ENCODE measurements at regions not wholly inside any gene's neighbourhood (a gene's known extent, or its start where the extent isn't known, plus 50 kb on each side); places are given as distances from the start of the nearest gene placed in this dataset.

DNA sequence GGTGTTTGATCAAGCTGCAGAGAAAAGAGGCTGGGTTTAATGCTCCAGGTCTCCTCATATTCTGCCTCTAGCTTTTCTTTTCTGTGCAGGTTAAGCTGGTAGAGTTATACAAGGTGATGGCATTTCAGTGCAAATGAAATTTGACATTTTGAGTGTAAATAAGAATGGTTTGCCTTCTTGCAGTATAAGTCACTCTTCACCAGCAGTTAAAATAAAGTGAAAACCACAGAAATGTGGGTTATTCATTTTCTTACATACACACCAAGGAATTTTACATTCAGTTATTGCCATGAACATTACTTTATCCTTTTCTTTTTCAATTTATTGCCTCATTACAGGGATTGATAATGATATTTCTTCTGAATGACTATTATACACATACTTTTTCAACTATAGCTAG is 337.5 kb upstream of the PCSK5 start:
- TF ChIP-seq, protein P1, sequence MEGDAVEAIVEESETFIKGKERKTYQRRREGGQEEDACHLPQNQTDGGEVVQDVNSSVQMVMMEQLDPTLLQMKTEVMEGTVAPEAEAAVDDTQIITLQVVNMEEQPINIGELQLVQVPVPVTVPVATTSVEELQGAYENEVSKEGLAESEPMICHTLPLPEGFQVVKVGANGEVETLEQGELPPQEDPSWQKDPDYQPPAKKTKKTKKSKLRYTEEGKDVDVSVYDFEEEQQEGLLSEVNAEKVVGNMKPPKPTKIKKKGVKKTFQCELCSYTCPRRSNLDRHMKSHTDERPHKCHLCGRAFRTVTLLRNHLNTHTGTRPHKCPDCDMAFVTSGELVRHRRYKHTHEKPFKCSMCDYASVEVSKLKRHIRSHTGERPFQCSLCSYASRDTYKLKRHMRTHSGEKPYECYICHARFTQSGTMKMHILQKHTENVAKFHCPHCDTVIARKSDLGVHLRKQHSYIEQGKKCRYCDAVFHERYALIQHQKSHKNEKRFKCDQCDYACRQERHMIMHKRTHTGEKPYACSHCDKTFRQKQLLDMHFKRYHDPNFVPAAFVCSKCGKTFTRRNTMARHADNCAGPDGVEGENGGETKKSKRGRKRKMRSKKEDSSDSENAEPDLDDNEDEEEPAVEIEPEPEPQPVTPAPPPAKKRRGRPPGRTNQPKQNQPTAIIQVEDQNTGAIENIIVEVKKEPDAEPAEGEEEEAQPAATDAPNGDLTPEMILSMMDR (IDR thresholded peaks at IDR 0.05): no peak
- TF ChIP-seq POLR2A (IDR thresholded peaks at IDR 0.05; ENCODE audit: low read length) (no peak), CEBPB (IDR thresholded peaks at IDR 0.05) (no peak), MYC (IDR thresholded peaks at IDR 0.05; ENCODE audit: borderline replicate concordance, low read length) (no peak), MAFK (IDR thresholded peaks at IDR 0.05; ENCODE audit: partially characterized antibody) (no peak), GATA3 (IDR thresholded peaks at IDR 0.05; ENCODE audit: borderline replicate concordance) (no peak), RCOR1 (IDR thresholded peaks at IDR 0.05; ENCODE audit: low read depth, low read length) (no peak)
